Fibroblast of mammary gland (primary cell): ENCODE measurements at regions not wholly inside any gene's neighbourhood (a gene's known extent, or its start where the extent isn't known, plus 50 kb on each side); places are given as distances from the start of the nearest gene placed in this dataset.

Source experiments
- DNase-seq: peaks from one replicate; pipeline ENCODE4 v3.0.0-alpha.2; 2010; ENCODE audit warnings: low read depth
- H3K4me3 ChIP-seq: 2 replicates; pipeline ENCODE4 v1.5.1; 2011; ENCODE audit warnings: low read depth, mild to moderate bottlenecking, low read length, moderate library complexity; ENCODE audit not compliant: control insufficient read depth
- TF ChIP-seq, protein P1 (sequence below): conservative IDR thresholded peaks from 2 replicates; pipeline ENCODE4 v1.5.1; 2011; ENCODE audit warnings: low read depth, low read length, inconsistent platforms; ENCODE audit not compliant: control insufficient read depth, insufficient read depth

- H3K4me3 ChIP-seq, result no peak overlapping the region
- DNase-seq, result no peak
- TF ChIP-seq, protein P1, sequence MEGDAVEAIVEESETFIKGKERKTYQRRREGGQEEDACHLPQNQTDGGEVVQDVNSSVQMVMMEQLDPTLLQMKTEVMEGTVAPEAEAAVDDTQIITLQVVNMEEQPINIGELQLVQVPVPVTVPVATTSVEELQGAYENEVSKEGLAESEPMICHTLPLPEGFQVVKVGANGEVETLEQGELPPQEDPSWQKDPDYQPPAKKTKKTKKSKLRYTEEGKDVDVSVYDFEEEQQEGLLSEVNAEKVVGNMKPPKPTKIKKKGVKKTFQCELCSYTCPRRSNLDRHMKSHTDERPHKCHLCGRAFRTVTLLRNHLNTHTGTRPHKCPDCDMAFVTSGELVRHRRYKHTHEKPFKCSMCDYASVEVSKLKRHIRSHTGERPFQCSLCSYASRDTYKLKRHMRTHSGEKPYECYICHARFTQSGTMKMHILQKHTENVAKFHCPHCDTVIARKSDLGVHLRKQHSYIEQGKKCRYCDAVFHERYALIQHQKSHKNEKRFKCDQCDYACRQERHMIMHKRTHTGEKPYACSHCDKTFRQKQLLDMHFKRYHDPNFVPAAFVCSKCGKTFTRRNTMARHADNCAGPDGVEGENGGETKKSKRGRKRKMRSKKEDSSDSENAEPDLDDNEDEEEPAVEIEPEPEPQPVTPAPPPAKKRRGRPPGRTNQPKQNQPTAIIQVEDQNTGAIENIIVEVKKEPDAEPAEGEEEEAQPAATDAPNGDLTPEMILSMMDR, result no peak
Measured at GRCh38 chr10:36712695-36713094, 412.7 kb upstream of the ANKRD30A start.

- TF ChIP-seq, protein P1, result no peak
- DNase-seq, result no peak
- H3K4me3 ChIP-seq, result no peak overlapping the region
Measured at GRCh38 chr10:36711361-36711760, 414.0 kb upstream of the ANKRD30A start.

GRCh38 chr10:36704124-36704523, 421.3 kb upstream of the ANKRD30A start:
- TF ChIP-seq, protein P1, result no peak
- no peak overlapping the region for H3K4me3 ChIP-seq
- DNase-seq, result no peak

DNA sequence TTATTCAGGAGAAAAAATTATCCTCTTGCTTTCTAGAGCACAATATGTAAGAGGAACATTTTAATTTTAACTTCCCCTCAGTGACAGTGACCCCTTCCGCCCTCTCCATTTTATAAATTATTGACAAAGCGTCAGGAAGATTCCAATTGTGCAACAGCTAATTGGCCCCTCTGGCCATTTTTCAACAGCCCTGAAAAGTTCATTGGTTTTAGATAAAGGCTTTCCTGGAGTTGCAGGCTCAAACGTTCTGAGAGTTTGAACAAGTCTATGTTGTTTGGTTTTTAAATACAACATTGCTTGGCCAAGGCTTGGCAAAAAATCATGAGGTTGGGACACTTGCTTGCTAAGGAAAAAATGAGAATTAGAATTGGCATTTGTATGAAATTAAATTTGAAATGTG, 422.2 kb upstream of the ANKRD30A start:
- DNase-seq, result no peak
- TF ChIP-seq, protein P1, result no peak
- H3K4me3 ChIP-seq, result no peak overlapping the region

- no peak for DNase-seq
- TF ChIP-seq, protein P1, result no peak
- no peak overlapping the region for H3K4me3 ChIP-seq
Measured at GRCh38 chr10:36700123-36700522, 425.3 kb upstream of the ANKRD30A start.

DNA sequence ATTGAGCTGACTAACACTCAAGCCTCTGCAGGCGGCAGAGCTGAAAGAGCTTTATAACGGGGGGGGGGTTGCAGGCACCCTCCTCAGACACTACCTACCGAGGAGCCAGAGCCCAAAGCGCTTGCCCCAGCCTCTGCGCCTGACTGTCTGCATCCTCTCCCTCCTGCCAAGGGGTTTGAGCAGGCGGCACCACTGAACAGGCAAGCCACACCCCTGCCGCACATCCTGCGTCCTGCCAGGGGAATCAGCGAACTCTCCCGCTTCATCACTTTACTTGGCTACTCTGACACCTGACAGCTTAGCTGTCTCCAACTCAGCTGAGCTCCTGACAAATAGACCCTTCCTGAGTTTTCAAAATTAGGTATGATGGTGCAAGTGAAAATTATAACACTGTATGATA, 432.6 kb upstream of the ANKRD30A start:
- no peak overlapping the region for H3K4me3 ChIP-seq
- DNase-seq, result no peak
- TF ChIP-seq, protein P1, result no peak

- H3K4me3 ChIP-seq, result no peak overlapping the region
- DNase-seq, result no peak
- TF ChIP-seq, protein P1, result no peak
Measured at GRCh38 chr10:36688717-36689116, 436.7 kb upstream of the ANKRD30A start.
